MCF 10A (cell line): ENCODE measurements at regions not wholly inside any gene's neighbourhood (a gene's known extent, or its start where the extent isn't known, plus 50 kb on each side); places are given as distances from the start of the nearest gene placed in this dataset.

Experiments
- BruUV-seq: library from RNA; stranded (reverse); fragments of 400-500 nt; replicated peaks from 2 replicates; lab custom pipeline; 2021; lab: Mats Ljungman, UMichigan
- CTCF ChIA-PET: fragments of 300-600 bp; sonication (Branson Sonifier 250); formaldehyde crosslinking; extraction: SDS; loops from one replicate; lab custom pipeline; 2021; ENCODE audit warnings: antibody characterized with exemption, inconsistent platforms; lab: Yijun Ruan, JAX
- POLR2A ChIA-PET: fragments of 300-600, 350-650 bp; sonication (Branson Sonifier 250); formaldehyde crosslinking; extraction: SDS; loops from one replicate; lab custom pipeline; 2020; ENCODE audit warnings: antibody characterized with exemption, inconsistent platforms; lab: Yijun Ruan, JAX
- DNase-seq: peaks from one replicate; pipeline ENCODE4 v3.0.0-alpha.2; 2018; ENCODE audit not compliant: unreplicated experiment
- H3K27ac Mint-ChIP-seq: one replicate; pipeline ENCODE4 v1.8.0; 2022; ENCODE audit warnings: mild to moderate bottlenecking, low read depth, mixed read lengths; ENCODE audit not compliant: unreplicated experiment
- H3K27me3 Mint-ChIP-seq: one replicate; pipeline ENCODE4 v1.8.0; 2022; ENCODE audit warnings: mixed read lengths; ENCODE audit not compliant: insufficient read depth, unreplicated experiment
- H3K36me3 Mint-ChIP-seq: one replicate; pipeline ENCODE4 v1.8.0; 2022; ENCODE audit warnings: mild to moderate bottlenecking, moderate library complexity, mixed read lengths; ENCODE audit not compliant: insufficient read depth, unreplicated experiment
- H3K4me1 Mint-ChIP-seq: one replicate; pipeline ENCODE4 v1.8.0; 2022; ENCODE audit warnings: mixed read lengths; ENCODE audit not compliant: insufficient read depth, unreplicated experiment
- H3K4me3 Mint-ChIP-seq: one replicate; pipeline ENCODE4 v1.8.0; 2022; ENCODE audit warnings: mild to moderate bottlenecking, moderate library complexity, mixed read lengths; ENCODE audit not compliant: unreplicated experiment
- H3K9me3 Mint-ChIP-seq: one replicate; pipeline ENCODE4 v1.8.0; 2022; ENCODE audit warnings: mixed read lengths; ENCODE audit not compliant: unreplicated experiment
- CTCF ChIP-seq: fragments of 200-600 bp; IDR thresholded peaks from one replicate; pipeline ENCODE4 v1.8.0; 2022; ENCODE audit warnings: antibody characterized with exemption, mild to moderate bottlenecking; ENCODE audit not compliant: unreplicated experiment
- intact Hi-C: fragments of 100-400 bp; cut with micrococcal nuclease; formaldehyde crosslinking; loops from 2 replicates; pipeline ENCODE4 v1.14.1; 2022

DNA sequence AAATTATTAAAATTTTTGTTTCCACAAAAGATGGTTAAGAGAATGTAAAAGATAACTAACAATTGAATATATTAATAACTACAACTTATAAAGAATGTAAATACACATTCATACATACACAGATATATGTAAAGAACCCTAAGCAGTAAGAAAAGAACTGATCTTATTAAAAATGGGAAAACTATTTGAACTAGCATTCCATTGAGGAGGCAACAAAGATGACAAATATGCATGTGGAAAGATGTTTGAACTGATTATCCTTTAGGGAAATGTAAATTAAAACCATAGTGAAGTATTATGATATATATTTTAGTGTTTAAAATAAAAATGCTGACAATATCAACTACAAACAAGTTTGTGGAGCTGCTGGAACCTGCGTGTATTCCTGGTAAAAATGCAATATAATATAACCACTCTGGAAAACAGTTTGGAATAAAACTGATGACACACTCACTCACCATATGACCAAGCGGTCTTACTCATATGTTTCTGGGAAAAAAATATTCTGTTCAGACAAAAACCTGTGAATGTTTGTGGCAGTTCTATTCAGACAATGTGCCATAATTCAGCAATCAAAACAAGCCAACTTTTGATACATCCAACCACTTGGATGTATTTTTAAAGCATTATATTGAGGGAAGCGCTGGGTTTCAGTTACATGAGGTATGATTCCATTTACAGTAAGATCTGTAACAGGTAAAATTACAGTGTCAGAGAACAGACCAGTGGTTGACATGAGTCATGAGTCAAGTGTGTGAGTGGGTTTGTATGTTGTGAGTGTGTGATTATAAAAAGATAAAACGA is 694.4 kb upstream of the SLITRK5 start:
- Mint-ChIP-seq H3K9me3 (no peaks in the 10 kb centered on the region), H3K4me1 (peaks cover 6% of the 10 kb centered on the region), H3K27me3 (no peaks in the 10 kb centered on the region), H3K4me3 (no peak overlapping the region), H3K27ac (no peak overlapping the region), H3K36me3 (no peaks in the 10 kb centered on the region)
- BruUV-seq: no TSS peak
- ChIA-PET POLR2A (no interaction called here), CTCF (no interaction called here)
- no peak for TF ChIP-seq CTCF
- DNase-seq: no peak
- intact Hi-C loops: no loop called here

GRCh38 chr13:86986448-86986847 is 684.7 kb upstream of the SLITRK5 start:
- CTCF ChIA-PET: no interaction called here
- Mint-ChIP-seq H3K4me1 (no peaks in the 10 kb centered on the region), H3K27me3 (no peaks in the 10 kb centered on the region), H3K4me3 (no peak overlapping the region), H3K27ac (no peak overlapping the region), H3K9me3 (no peaks in the 10 kb centered on the region), H3K36me3 (no peaks in the 10 kb centered on the region)
- no peak for DNase-seq
- BruUV-seq: no TSS peak
- TF ChIP-seq CTCF: no peak
- POLR2A ChIA-PET: no interaction called here
- intact Hi-C loops: no loop called here

DNA sequence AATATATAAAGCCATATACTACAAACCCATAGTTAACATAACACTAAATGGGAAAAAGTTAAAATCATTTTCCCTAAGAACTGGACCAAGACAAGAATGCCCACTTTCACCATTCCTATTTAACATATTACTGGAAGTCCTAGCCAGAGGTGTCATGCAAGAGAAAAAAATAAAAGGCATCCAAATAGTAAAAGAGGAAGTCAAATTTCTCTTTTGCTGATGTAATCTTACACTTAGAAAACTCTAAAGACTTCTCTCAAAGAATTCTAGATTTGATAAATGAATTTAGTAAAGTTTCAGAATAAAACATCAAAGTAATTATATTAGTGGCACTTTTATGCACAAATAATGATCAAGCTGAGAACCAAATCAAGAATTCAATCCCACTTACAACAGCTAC is 678.9 kb upstream of the SLITRK5 start:
- Mint-ChIP-seq H3K9me3 (peaks cover 16% of the 10 kb centered on the region), H3K36me3 (no peaks in the 10 kb centered on the region), H3K4me3 (no peak overlapping the region), H3K27ac (no peak overlapping the region), H3K27me3 (no peaks in the 10 kb centered on the region), H3K4me1 (no peaks in the 10 kb centered on the region)
- no TSS peak for BruUV-seq
- DNase-seq: no peak
- intact Hi-C loops: no loop called here
- no peak for TF ChIP-seq CTCF
- POLR2A ChIA-PET: interaction anchor here (0.5 kb wide), 1 partner anchor 279 kb away, joined by 3 read pairs; no protein-coding TSS in a partner anchor
- CTCF ChIA-PET: no interaction called here

- H3K4me3 Mint-ChIP-seq: no peak overlapping the region
- no peaks in the 10 kb centered on the region for H3K4me1 Mint-ChIP-seq
- BruUV-seq: no TSS peak
- POLR2A ChIA-PET: no interaction called here
- DNase-seq: no peak
- TF ChIP-seq CTCF: no peak
- no peak overlapping the region for H3K27ac Mint-ChIP-seq
- H3K36me3 Mint-ChIP-seq: no peaks in the 10 kb centered on the region
- CTCF ChIA-PET: interaction anchor here (0.8 kb wide), 1 partner anchor 58 kb away, joined by 4 read pairs; no protein-coding TSS in a partner anchor
- H3K9me3 Mint-ChIP-seq: peaks cover 11% of the 10 kb centered on the region
- intact Hi-C loops: no loop called here
- no peaks in the 10 kb centered on the region for H3K27me3 Mint-ChIP-seq
These were observed 667.9 kb upstream of the SLITRK5 start for GRCh38 chr13:87003265-87003664.
